ENCODE measurements at regions not wholly inside any gene's neighbourhood (a gene's known extent, or its start where the extent isn't known, plus 50 kb on each side); places are given as distances from the start of the nearest gene placed in this dataset.

DNA sequence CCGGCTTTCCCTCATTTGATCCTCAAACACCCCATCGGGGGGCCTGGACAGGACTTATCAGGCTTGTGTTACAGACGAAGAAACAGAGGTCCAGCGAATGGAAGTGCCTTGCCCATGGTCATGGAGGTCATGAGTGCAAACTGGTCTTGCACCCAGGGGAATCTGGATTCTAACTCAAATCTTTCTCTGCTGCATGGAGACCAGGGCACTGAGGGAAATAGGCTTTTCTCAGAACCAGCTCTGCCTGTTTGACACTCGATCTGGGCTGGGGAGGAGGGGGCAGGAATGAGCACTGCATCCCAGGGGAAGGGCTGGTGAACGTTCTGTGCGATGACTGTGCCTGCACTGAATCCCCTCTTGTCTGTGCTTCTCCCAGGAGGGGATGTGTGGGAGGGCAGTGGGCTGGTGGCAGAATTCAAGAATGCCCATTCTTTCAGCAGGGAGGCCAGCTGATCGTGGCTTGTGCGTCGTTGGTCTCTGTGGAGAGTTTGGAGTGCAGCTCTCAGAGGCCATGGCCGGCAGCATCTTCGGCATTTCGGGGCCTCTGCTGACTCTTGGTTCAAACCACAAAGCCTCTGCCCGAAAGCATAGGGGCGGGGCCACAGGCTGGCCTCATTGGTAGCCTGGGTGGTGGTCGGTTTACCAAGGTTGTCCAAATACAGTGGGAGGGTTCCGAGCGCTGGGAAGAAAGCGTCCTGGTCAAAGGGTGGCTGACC lies 171.6 kb downstream of the DDX1 start:
- peak overlapping the region; percentile 32 for H3K27ac Mint-ChIP-seq (ENCODE audit: unreplicated experiment)

DNA sequence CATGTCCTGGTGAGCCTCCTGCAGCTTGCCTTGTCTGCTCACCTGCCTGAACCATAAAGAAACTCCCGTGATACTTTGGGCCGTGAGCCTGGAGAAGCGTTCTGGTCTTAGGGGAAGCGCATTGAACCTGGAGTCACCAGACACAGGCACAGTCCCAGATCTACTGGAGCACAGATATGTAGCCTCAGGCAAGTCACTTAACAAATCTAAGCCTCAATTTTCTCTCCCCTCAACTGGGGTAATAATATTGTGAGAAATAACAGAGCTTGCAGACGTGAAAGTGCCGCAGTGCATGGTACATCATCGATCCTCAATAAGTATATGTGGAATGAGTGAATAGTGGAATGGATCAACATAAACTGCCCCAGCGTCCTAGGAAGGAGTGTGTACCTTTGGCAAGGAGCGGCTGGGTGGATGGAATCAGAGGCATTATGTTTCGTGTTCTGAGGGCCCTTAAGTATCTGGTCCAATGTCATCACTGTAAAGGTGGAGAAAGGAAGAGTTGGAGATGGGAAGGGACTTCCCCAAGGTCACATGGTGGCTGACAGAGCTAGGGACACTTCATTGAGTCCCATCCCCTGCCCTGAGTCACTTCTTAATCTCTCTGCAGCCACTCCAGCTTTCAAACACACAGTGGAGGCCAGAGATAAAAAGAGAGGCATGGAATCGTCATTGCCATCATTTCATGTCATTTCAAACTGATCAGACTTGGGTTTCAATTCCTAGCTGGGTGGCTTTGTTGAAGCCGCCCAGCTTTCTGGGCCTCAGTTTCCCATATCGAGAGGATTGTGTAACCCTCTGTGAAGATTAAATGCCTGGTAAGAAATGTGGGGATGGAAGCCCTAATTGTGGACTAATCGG lies 172.4 kb downstream of the DDX1 start:
- Mint-ChIP-seq H3K36me3 (ENCODE audit: low read depth) (no peaks in the 10 kb centered on the region), H3K4me3 (no peak overlapping the region), H3K27ac (ENCODE audit: unreplicated experiment) (no peak overlapping the region), H3K9me3 (no peaks in the 10 kb centered on the region), H3K4me1 (peaks cover 39% of the 10 kb centered on the region), H3K27me3 (ENCODE audit: low read depth) (no peaks in the 10 kb centered on the region)
- no peak for DNase-seq (ENCODE audit: low read depth, low spot score)
- TF ChIP-seq, protein P1, sequence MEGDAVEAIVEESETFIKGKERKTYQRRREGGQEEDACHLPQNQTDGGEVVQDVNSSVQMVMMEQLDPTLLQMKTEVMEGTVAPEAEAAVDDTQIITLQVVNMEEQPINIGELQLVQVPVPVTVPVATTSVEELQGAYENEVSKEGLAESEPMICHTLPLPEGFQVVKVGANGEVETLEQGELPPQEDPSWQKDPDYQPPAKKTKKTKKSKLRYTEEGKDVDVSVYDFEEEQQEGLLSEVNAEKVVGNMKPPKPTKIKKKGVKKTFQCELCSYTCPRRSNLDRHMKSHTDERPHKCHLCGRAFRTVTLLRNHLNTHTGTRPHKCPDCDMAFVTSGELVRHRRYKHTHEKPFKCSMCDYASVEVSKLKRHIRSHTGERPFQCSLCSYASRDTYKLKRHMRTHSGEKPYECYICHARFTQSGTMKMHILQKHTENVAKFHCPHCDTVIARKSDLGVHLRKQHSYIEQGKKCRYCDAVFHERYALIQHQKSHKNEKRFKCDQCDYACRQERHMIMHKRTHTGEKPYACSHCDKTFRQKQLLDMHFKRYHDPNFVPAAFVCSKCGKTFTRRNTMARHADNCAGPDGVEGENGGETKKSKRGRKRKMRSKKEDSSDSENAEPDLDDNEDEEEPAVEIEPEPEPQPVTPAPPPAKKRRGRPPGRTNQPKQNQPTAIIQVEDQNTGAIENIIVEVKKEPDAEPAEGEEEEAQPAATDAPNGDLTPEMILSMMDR (conservative IDR thresholded peaks at IDR 0.05) = no peak

More for the DNA sequence above, 171.6 kb downstream of the DDX1 start:
- Mint-ChIP-seq H3K9me3 (peaks cover 2% of the 10 kb centered on the region), H3K4me1 (peaks cover 32% of the 10 kb centered on the region), H3K4me3 (no peak overlapping the region), H3K27me3 (ENCODE audit: low read depth) (no peaks in the 10 kb centered on the region), H3K36me3 (ENCODE audit: low read depth) (peaks cover 1% of the 10 kb centered on the region)
- TF ChIP-seq, protein P1 (conservative IDR thresholded peaks at IDR 0.05) = no peak
- no peak for DNase-seq (ENCODE audit: low read depth, low spot score)

DNA sequence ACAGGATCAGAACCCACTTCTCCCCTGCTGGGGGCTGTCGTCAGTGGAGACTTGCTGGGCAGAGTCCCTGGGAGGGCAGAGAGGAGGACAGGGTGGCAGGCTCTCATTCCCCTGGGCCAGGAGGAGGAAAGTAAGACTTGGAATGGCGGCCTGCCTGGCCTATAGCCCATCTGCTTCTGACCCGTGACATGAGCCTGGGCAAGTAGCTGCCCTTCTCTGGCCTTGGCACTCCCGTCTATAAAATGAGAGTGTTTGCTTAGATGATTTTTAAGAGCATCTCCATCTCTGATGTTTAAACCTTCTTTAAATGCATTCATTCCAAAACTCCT lies 173.0 kb downstream of the DDX1 start:
- no peaks in the 10 kb centered on the region for H3K9me3 Mint-ChIP-seq
- H3K27ac Mint-ChIP-seq (ENCODE audit: unreplicated experiment) = no peak overlapping the region
- no peaks in the 10 kb centered on the region for H3K36me3 Mint-ChIP-seq (ENCODE audit: low read depth)
- no peaks in the 10 kb centered on the region for H3K27me3 Mint-ChIP-seq (ENCODE audit: low read depth)
- H3K4me3 Mint-ChIP-seq = no peak overlapping the region
- peaks cover 45% of the 10 kb centered on the region for H3K4me1 Mint-ChIP-seq
- no peak for DNase-seq (ENCODE audit: low read depth, low spot score)
- TF ChIP-seq, protein P1 (conservative IDR thresholded peaks at IDR 0.05) = no peak

DNA sequence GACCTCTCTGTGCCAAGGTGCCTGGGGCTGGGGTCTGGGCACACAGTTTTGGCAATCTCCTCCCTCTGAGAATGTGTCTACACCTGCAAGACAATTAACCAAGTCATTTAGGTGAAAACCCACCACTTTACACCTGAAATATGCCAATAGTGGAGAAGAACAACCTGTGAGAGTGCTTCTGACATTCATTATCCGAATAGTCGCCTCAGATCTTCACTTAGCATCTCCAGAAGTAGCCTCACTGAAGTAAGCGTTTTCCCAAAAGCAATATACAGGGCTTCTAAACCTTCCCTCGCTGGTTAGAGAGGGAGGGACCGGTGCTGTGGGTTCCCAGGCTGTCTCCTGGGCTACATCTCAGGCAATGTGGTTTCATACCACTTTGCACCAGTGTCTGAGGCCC lies 173.5 kb downstream of the DDX1 start:
- TF ChIP-seq, protein P1 (conservative IDR thresholded peaks at IDR 0.05) = no peak
- Mint-ChIP-seq H3K4me1 (peaks cover 49% of the 10 kb centered on the region), H3K36me3 (ENCODE audit: low read depth) (no peaks in the 10 kb centered on the region), H3K4me3 (no peak overlapping the region), H3K27me3 (ENCODE audit: low read depth) (no peaks in the 10 kb centered on the region), H3K9me3 (no peaks in the 10 kb centered on the region), H3K27ac (ENCODE audit: unreplicated experiment) (no peak overlapping the region)
- DNase-seq (ENCODE audit: low read depth, low spot score) = no peak

DNA sequence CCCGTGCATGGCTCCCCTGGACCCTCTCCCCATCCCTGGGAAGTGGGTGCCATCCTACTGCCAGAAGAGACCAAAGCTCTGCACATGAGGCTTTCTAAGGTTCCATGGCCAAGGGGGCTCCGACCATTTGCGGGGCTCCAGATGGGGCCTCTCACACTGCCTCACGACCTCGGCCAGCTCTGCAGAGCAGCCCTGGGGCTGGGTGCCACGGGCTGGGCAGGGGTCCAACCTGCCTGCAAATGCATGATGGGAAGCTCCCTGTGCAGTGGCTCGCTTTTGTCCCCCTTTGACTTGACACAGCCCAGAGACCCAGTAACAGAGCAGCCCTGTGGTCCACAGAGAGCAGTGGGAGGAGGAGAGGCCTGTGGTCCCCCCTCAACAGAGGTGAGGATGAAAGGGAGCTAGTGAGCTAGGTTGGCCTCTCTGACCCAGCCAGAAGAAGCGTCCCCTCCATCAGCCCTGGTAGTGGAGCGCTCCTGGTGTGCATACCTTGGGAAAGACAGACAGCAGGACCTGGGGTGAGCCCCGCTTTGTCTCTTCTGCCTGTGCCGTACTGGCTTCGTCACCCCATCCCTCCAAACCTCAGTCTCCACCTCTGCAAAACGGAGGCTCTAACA lies 174.1 kb downstream of the DDX1 start:
- Mint-ChIP-seq H3K9me3 (no peaks in the 10 kb centered on the region), H3K27me3 (ENCODE audit: low read depth) (no peaks in the 10 kb centered on the region), H3K27ac (ENCODE audit: unreplicated experiment) (no peak overlapping the region), H3K4me1 (peaks cover 43% of the 10 kb centered on the region), H3K36me3 (ENCODE audit: low read depth) (no peaks in the 10 kb centered on the region), H3K4me3 (no peak overlapping the region)
- DNase-seq (ENCODE audit: low read depth, low spot score) = no peak
- TF ChIP-seq, protein P1 (conservative IDR thresholded peaks at IDR 0.05) = no peak

Data from neural crest cell (in vitro differentiated cells).